ENCODE measurements at regions not wholly inside any gene's neighbourhood (a gene's known extent, or its start where the extent isn't known, plus 50 kb on each side); places are given as distances from the start of the nearest gene placed in this dataset.

- no peak for TF ChIP-seq POLR2A (IDR thresholded peaks at IDR 0.05)
- no peak for TF ChIP-seq CTCF (IDR thresholded peaks at IDR 0.05)
- H3K4me1 ChIP-seq = peaks cover 0 to 9% (median 0%) of the 10 kb centered on the region in 3 donors
- WGBS, 2 donors = 94 to 100% methylated on average over 2 of the region's 2 CpGs
- H3K27me3 ChIP-seq = no peaks in the 10 kb centered on the region
- H3K4me3 ChIP-seq = no peak overlapping the region
- no peak overlapping the region for H3K27ac ChIP-seq
- H3K9me3 ChIP-seq = no peaks in the 10 kb centered on the region
- DNase-seq = no peak
- intact Hi-C loops (cut with DNase I) = no loop called here
- no peaks in the 10 kb centered on the region for H3K36me3 ChIP-seq
Observed at GRCh38 chr4:38501698-38502097, 162.3 kb upstream of the KLF3 start.

- no peak overlapping the region for H3K4me3 ChIP-seq
- H3K27ac ChIP-seq = no peak overlapping the region
- no peaks in the 10 kb centered on the region for H3K36me3 ChIP-seq
- H3K27me3 ChIP-seq = no peaks in the 10 kb centered on the region
- no peaks in the 10 kb centered on the region for H3K9me3 ChIP-seq
- 74 to 80% methylated on average over 6 of the region's 6 CpGs for WGBS, 2 donors
- H3K4me1 ChIP-seq = no peaks in the 10 kb centered on the region
- intact Hi-C loops (cut with DNase I) = no loop called here
- TF ChIP-seq CTCF (IDR thresholded peaks at IDR 0.05) (no peak), POLR2A (IDR thresholded peaks at IDR 0.05) (no peak)
- DNase-seq = no peak
Observed at GRCh38 chr4:38503689-38504395, 160.2 kb upstream of the KLF3 start.

- no peak overlapping the region for H3K4me3 ChIP-seq
- DNase-seq = no peak
- no peak overlapping the region for H3K27ac ChIP-seq
- WGBS, 2 donors = 90 to 91% methylated on average over 2 of the region's 2 CpGs
- no peaks in the 10 kb centered on the region for H3K36me3 ChIP-seq
- TF ChIP-seq CTCF (IDR thresholded peaks at IDR 0.05) = no peak
- no peak for TF ChIP-seq POLR2A (IDR thresholded peaks at IDR 0.05)
- H3K27me3 ChIP-seq = no peaks in the 10 kb centered on the region
- H3K9me3 ChIP-seq = no peaks in the 10 kb centered on the region
- no peaks in the 10 kb centered on the region for H3K4me1 ChIP-seq
- intact Hi-C loops (cut with DNase I) = no loop called here
Observed at GRCh38 chr4:38504396-38504715, 159.6 kb upstream of the KLF3 start.

GRCh38 chr4:38509551-38509950, 154.4 kb upstream of the KLF3 start:
- no peak for DNase-seq
- H3K36me3 ChIP-seq = no peaks in the 10 kb centered on the region
- no peaks in the 10 kb centered on the region for H3K4me1 ChIP-seq
- 67 to 75% methylated on average over 4 to 5 of the region's 5 CpGs for WGBS, 2 donors
- intact Hi-C loops (cut with DNase I) = no loop called here
- TF ChIP-seq CTCF (IDR thresholded peaks at IDR 0.05) = no peak
- TF ChIP-seq POLR2A (IDR thresholded peaks at IDR 0.05) = no peak
- H3K27me3 ChIP-seq = no peaks in the 10 kb centered on the region
- H3K27ac ChIP-seq = no peak overlapping the region
- no peak overlapping the region for H3K4me3 ChIP-seq
- H3K9me3 ChIP-seq = no peaks in the 10 kb centered on the region

- Histone ChIP-seq H3K4me1 (no peaks in the 10 kb centered on the region), H3K4me3 (no peak overlapping the region), H3K36me3 (no peaks in the 10 kb centered on the region), H3K27me3 (no peaks in the 10 kb centered on the region), H3K27ac (no peak overlapping the region), H3K9me3 (no peaks in the 10 kb centered on the region)
- WGBS, 2 donors = 90 to 96% methylated on average over 2 of the region's 2 CpGs
- intact Hi-C loops (cut with DNase I) = no loop called here
- TF ChIP-seq POLR2A (IDR thresholded peaks at IDR 0.05) = no peak
- no peak for TF ChIP-seq CTCF (IDR thresholded peaks at IDR 0.05)
- no peak for DNase-seq
Observed at GRCh38 chr4:38510201-38510600, 153.8 kb upstream of the KLF3 start.
